HEK293 (cell line): ENCODE measurements at regions not wholly inside any gene's neighbourhood (a gene's known extent, or its start where the extent isn't known, plus 50 kb on each side); places are given as distances from the start of the nearest gene placed in this dataset.

Experiments
- CTCF ChIA-PET: fragments of 350-600 bp; formaldehyde crosslinking; extraction: SDS; loops from one replicate; lab custom pipeline; 2021; ENCODE audit warnings: antibody characterized with exemption; lab: Yijun Ruan, JAX
- POLR2A ChIA-PET: fragments of 300-600 bp; formaldehyde crosslinking; extraction: SDS; loops from one replicate; lab custom pipeline; 2020; ENCODE audit warnings: antibody characterized with exemption, inconsistent platforms; lab: Yijun Ruan, JAX
- H3K27ac ChIP-seq: fragments of 200-500 bp; sonication (Bioruptor generic); 2 replicates; pipeline ENCODE4 v1.5.1; 2014; ENCODE audit warnings: low read depth, low read length, control low read depth, inconsistent platforms; ENCODE audit errors: extremely low read depth
- H3K36me3 ChIP-seq, 2 experiments: fragments of 200-500 bp in 1 of 2; sonication (Bioruptor generic) in 1 of 2; 1 replicate in 1 of 2; 2 replicates in 1 of 2; pipeline ENCODE4 v1.5.1; 2014 to 2017; ENCODE audit warnings: inconsistent platforms in 2 of 2, low read length in 2 of 2; ENCODE audit not compliant: control insufficient read depth in 2 of 2, insufficient read depth in 1 of 2
- H3K4me1 ChIP-seq: fragments of 200-500 bp; sonication (Bioruptor generic); 2 replicates; pipeline ENCODE4 v1.5.1; 2014; ENCODE audit warnings: mild to moderate bottlenecking, low read length, inconsistent platforms; ENCODE audit not compliant: control insufficient read depth, insufficient read depth
- H3K4me3 ChIP-seq: 2 replicates; pipeline ENCODE4 v1.5.1; 2011; ENCODE audit warnings: low read depth, mild to moderate bottlenecking, control low read depth, low read length, moderate library complexity
- H3K9me3 ChIP-seq: fragments of 200-500 bp; sonication (Bioruptor generic); 2 replicates; pipeline ENCODE4 v1.5.1; 2014; ENCODE audit warnings: low read depth, low read length, inconsistent platforms; ENCODE audit not compliant: control insufficient read depth, insufficient read depth
- FEZF1 ChIP-seq: fragments of 450-650 bp; formaldehyde crosslinking; IDR thresholded peaks from 2 replicates; pipeline ENCODE4 v1.5.1; 2016; ENCODE audit warnings: missing biosample characterization, missing genetic modification characterization
- HOXD13 ChIP-seq: sonication (generic); formaldehyde crosslinking; IDR thresholded peaks from 2 replicates; pipeline ENCODE4 v1.8.0; 2022; ENCODE audit warnings: missing genetic modification reagents, borderline replicate concordance
- RBAK ChIP-seq: fragments of 450-650 bp; formaldehyde crosslinking; IDR thresholded peaks from 2 replicates; pipeline ENCODE4 v1.5.1; 2016; ENCODE audit warnings: missing biosample characterization, missing genetic modification characterization
- SETDB1 ChIP-seq: IDR thresholded peaks from one replicate; pipeline ENCODE4 v1.6.1; 2017; ENCODE audit warnings: mild to moderate bottlenecking, low read length, moderate library complexity, mixed read lengths; ENCODE audit not compliant: insufficient read length
- YY1 ChIP-seq: fragments of 450-650 bp; formaldehyde crosslinking; IDR thresholded peaks from 2 replicates; pipeline ENCODE4 v1.5.1; 2018; ENCODE audit warnings: missing biosample characterization, missing genetic modification characterization
- ZBTB8A ChIP-seq: fragments of 450-650 bp; formaldehyde crosslinking; IDR thresholded peaks from 2 replicates; pipeline ENCODE4 v1.5.1; 2016; ENCODE audit warnings: missing biosample characterization, missing genetic modification characterization
- ZEB2 ChIP-seq: fragments of 450-650 bp; formaldehyde crosslinking; IDR thresholded peaks from 2 replicates; pipeline ENCODE4 v1.5.1; 2016; ENCODE audit warnings: missing biosample characterization, missing genetic modification characterization
- ZNF280D ChIP-seq: fragments of 450-650 bp; formaldehyde crosslinking; IDR thresholded peaks from 2 replicates; pipeline ENCODE4 v1.5.1; 2016; ENCODE audit warnings: missing biosample characterization, missing genetic modification characterization
- ZNF302 ChIP-seq: fragments of 450-650 bp; formaldehyde crosslinking; IDR thresholded peaks from 2 replicates; pipeline ENCODE4 v1.5.1; 2016; ENCODE audit warnings: missing biosample characterization, missing genetic modification characterization, low read depth
- ZNF433 ChIP-seq: fragments of 450-650 bp; formaldehyde crosslinking; IDR thresholded peaks from 2 replicates; pipeline ENCODE4 v1.5.1; 2016; ENCODE audit warnings: missing biosample characterization, missing genetic modification characterization, low read depth
- ZNF560 ChIP-seq: fragments of 450-650 bp; formaldehyde crosslinking; IDR thresholded peaks from 2 replicates; pipeline ENCODE4 v1.5.1; 2017; ENCODE audit warnings: missing biosample characterization, missing genetic modification characterization, borderline replicate concordance
- ZNF610 ChIP-seq: fragments of 450-650 bp; formaldehyde crosslinking; IDR thresholded peaks from 2 replicates; pipeline ENCODE4 v1.5.1; 2016; ENCODE audit warnings: missing biosample characterization, missing genetic modification characterization, borderline replicate concordance
- ZNF624 ChIP-seq: fragments of 450-650 bp; formaldehyde crosslinking; IDR thresholded peaks from 2 replicates; pipeline ENCODE4 v1.5.1; 2017; ENCODE audit warnings: missing biosample characterization, missing genetic modification characterization
- ZNF626 ChIP-seq: fragments of 450-650 bp; sonication (Bioruptor Pico); formaldehyde crosslinking; IDR thresholded peaks from 2 replicates; pipeline ENCODE4 v1.5.1; 2018; ENCODE audit warnings: missing biosample characterization, missing genetic modification characterization, inconsistent platforms
- ZNF654 ChIP-seq: fragments of 450-650 bp; formaldehyde crosslinking; IDR thresholded peaks from 2 replicates; pipeline ENCODE4 v1.5.1; 2016; ENCODE audit warnings: low read depth, missing biosample characterization, missing genetic modification characterization
- ZNF701 ChIP-seq: fragments of 450-650 bp; formaldehyde crosslinking; IDR thresholded peaks from 2 replicates; pipeline ENCODE4 v1.5.1; 2016; ENCODE audit warnings: missing biosample characterization, missing genetic modification characterization
- ZNF777 ChIP-seq: fragments of 450-650 bp; formaldehyde crosslinking; IDR thresholded peaks from 2 replicates; pipeline ENCODE4 v1.5.1; 2017; ENCODE audit warnings: missing biosample characterization, missing genetic modification characterization, borderline replicate concordance
- ZNF830 ChIP-seq: fragments of 450-650 bp; IDR thresholded peaks from 2 replicates; pipeline ENCODE4 v1.5.0; 2018; ENCODE audit warnings: missing biosample characterization, missing genetic modification characterization, low read depth, mild to moderate bottlenecking, moderate library complexity
- ZSCAN18 ChIP-seq: fragments of 450-650 bp; formaldehyde crosslinking; IDR thresholded peaks from 2 replicates; pipeline ENCODE4 v1.5.1; 2016; ENCODE audit warnings: missing biosample characterization, missing genetic modification characterization
- TF ChIP-seq, protein P1 (sequence below): fragments of 450-650 bp; formaldehyde crosslinking; IDR thresholded peaks from 2 replicates; pipeline ENCODE4 v1.5.1; 2017; ENCODE audit warnings: missing biosample characterization, missing genetic modification characterization
- TF ChIP-seq, protein P2 (sequence below): fragments of 450-650 bp; formaldehyde crosslinking; IDR thresholded peaks from 2 replicates; pipeline ENCODE4 v1.5.1; 2016; ENCODE audit warnings: missing biosample characterization, missing genetic modification characterization

GRCh38 chr5:35333366-35333765 lies 103.1 kb upstream of the PRLR start (continued):
- TF ChIP-seq ZNF433 (tag by site-specific recombination) (no peak), ZNF701 (no peak), ZSCAN18 (no peak), ZNF777 (tag by site-specific recombination) (no peak), ZNF624 (tag by site-specific recombination) (no peak)
- TF ChIP-seq, protein P1, sequence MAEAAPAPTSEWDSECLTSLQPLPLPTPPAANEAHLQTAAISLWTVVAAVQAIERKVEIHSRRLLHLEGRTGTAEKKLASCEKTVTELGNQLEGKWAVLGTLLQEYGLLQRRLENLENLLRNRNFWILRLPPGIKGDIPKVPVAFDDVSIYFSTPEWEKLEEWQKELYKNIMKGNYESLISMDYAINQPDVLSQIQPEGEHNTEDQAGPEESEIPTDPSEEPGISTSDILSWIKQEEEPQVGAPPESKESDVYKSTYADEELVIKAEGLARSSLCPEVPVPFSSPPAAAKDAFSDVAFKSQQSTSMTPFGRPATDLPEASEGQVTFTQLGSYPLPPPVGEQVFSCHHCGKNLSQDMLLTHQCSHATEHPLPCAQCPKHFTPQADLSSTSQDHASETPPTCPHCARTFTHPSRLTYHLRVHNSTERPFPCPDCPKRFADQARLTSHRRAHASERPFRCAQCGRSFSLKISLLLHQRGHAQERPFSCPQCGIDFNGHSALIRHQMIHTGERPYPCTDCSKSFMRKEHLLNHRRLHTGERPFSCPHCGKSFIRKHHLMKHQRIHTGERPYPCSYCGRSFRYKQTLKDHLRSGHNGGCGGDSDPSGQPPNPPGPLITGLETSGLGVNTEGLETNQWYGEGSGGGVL (tag by site-specific recombination) = no peak
- TF ChIP-seq, protein P2, sequence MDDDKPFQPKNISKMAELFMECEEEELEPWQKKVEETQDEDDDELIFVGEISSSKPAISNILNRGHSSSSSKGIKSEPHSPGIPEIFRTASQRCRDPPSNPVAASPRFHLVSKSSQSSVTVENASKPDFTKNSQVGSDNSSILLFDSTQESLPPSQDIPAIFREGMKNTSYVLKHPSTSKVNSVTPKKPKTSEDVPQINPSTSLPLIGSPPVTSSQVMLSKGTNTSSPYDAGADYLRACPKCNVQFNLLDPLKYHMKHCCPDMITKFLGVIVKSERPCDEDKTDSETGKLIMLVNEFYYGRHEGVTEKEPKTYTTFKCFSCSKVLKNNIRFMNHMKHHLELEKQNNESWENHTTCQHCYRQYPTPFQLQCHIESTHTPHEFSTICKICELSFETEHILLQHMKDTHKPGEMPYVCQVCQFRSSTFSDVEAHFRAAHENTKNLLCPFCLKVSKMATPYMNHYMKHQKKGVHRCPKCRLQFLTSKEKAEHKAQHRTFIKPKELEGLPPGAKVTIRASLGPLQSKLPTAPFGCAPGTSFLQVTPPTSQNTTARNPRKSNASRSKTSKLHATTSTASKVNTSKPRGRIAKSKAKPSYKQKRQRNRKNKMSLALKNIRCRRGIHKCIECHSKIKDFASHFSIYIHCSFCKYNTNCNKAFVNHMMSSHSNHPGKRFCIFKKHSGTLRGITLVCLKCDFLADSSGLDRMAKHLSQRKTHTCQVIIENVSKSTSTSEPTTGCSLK (tag by site-specific recombination) = no peak
- TF ChIP-seq, all 188 proteins: peak for 0

DNA sequence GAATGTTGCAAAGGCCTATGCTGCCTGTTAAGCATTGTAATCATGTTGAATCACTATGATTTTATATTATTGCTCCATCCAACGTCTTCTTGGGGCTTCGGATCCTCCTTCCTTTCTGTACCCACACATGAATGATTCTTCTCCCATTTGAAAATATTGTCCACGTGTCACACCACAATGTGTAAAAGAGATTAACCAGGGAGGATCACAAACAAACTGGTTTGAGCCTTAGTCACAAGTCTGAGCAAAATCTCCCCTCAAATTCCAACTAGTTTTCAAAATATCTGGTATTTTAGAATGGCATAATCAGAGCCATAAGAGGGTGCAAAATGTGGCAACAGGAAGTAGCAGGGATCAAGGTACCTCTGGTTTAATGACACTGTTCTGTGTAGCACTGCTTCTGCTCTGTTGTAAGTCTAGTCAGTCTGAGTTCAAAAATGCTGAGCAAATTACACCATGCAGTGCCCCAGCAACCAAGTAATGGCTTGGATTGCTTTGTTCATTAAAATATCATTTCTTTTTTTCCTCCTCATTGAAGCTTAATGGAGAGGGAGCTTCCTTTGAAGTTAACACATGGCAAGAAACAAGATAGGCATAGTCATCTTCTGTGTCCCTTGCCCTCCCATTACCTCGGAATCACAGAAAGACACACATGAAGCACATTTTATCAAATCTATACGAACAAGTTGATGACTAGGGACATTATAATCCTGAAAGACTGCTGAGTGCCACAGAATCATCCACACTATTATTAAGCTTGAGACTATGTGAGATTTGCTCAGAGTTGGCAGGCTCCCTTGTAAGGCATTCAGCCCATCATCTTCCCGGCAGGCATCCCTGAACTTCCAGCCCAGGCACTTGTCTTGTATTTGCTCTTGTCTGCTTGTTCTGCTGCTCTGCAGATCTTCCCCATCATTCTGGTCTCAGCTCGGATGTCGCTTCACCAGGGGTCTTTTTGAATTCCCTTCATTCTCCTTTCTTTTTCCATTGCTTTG lies 102.0 kb upstream of the PRLR start:
- Histone ChIP-seq H3K27ac (no peak overlapping the region), H3K4me1 (no peaks in the 10 kb centered on the region), H3K4me3 (no peak overlapping the region), H3K9me3 (no peaks in the 10 kb centered on the region), H3K36me3 (no peaks in the 10 kb centered on the region)
- TF ChIP-seq HOXD13 (CRISPR knock-in tag) = no peak
- no peak for TF ChIP-seq ZNF830 (tag by site-specific recombination)
- TF ChIP-seq ZBTB8A (tag by site-specific recombination) = no peak
- TF ChIP-seq FEZF1 = no peak
- no peak for TF ChIP-seq ZNF610 (tag by site-specific recombination)
- ChIA-PET CTCF (interaction anchor here (0.6 kb wide), 1 partner anchor 259 kb away, joined by 4 read pairs; no protein-coding TSS in a partner anchor), POLR2A (no interaction called here)

DNA sequence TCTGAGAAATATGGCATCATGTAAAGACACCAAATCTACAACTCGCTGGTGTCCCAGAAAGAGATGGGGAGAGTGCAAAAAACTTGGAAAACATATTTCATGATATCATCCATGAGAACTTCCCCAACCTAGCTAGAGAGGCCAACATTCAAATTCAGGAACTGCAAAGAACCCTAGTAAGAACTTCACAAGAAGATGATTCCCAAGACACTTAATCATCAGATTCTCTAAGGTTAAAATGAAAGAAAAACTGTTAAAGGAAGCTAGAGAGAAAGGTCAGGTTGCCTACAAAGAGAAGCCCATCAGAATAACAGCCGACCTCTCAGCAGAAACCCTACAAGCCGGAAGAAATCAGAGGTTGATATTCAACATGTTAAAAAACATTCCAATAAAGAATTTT lies 95.5 kb upstream of the PRLR start:
- ChIA-PET CTCF (interaction anchor here (0.6 kb wide), 1 partner anchor 636 kb away, joined by 3 read pairs; no protein-coding TSS in a partner anchor), POLR2A (no interaction called here)
- TF ChIP-seq SETDB1 (no peak), ZNF280D (tag by site-specific recombination) (no peak), ZNF654 (tag by site-specific recombination) (no peak), ZNF302 (tag by site-specific recombination) (no peak), RBAK (tag by site-specific recombination) (no peak), ZNF626 (tag by site-specific recombination) (no peak), ZEB2 (tag by site-specific recombination) (no peak), YY1 (no peak), ZNF560 (tag by site-specific recombination) (no peak)
- H3K4me3 ChIP-seq = no peak overlapping the region
- no peaks in the 10 kb centered on the region for H3K9me3 ChIP-seq
- H3K4me1 ChIP-seq = 0 out of 2 replicates have a peak, but pooled peaks cover 2% of the 10 kb centered on the region
- H3K27ac ChIP-seq = no peak overlapping the region
- no peaks in the 10 kb centered on the region for H3K36me3 ChIP-seq
